ENCODE measurements at regions not wholly inside any gene's neighbourhood (a gene's known extent, or its start where the extent isn't known, plus 50 kb on each side); places are given as distances from the start of the nearest gene placed in this dataset.

DNA sequence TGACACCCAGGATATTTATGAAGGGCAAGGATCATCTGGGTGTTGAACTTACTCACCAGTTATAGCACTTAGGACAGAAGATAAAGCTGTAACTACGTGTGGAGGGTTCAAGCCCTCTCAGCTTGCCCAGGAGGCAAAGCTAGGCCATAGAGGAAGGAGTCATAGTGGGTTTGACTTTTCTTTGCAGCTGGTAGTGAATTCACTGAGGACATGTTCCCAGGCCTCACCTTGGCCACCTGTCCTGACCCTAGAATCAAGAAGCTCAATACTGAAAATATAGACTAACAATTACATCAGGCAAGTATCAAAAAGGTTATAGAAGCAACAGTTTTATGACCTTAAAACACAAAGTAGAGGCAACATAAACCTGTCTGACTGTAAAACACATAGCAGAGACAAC is 1207.7 kb downstream of the SLITRK1 start:
- Histone ChIP-seq H3K14ac (replicated peaks; ENCODE audit: low read depth, low read length) (no peak overlapping the region), H2AK9ac (replicated peaks; ENCODE audit: low read depth, low read length, poor library complexity) (no peak overlapping the region), H3K9ac (ENCODE audit: low read depth, low read length) (no peak overlapping the region), H4K5ac (ENCODE audit: low read depth, low read length) (no peak overlapping the region), H4K20me1 (ENCODE audit: insufficient read depth, low read length) (no peaks in the 10 kb centered on the region), H2AFZ (replicated peaks; ENCODE audit: low read length, poor library complexity) (no peak overlapping the region), H3K9me3 (ENCODE audit: control insufficient read depth, insufficient read depth, low read length) (no peaks in the 10 kb centered on the region), H3K4ac (ENCODE audit: low read depth, low read length) (no peak overlapping the region), H2BK20ac (ENCODE audit: low read depth, low read length) (no peak overlapping the region), H3K4me1 (ENCODE audit: control insufficient read depth, insufficient read depth, low read length) (no peaks in the 10 kb centered on the region), H3K4me3 (ENCODE audit: insufficient read depth, low read depth, low read length) (no peak overlapping the region), H3K18ac (ENCODE audit: low read depth, low read length) (no peak overlapping the region), H2BK5ac (ENCODE audit: low read depth, low read length, poor library complexity, severe bottlenecking) (no peak overlapping the region), H2AK5ac (ENCODE audit: low read depth, low read length) (no peak overlapping the region), H3K79me1 (ENCODE audit: low read depth in 1 of 2, low read length in 2 of 2) (no peaks in the 10 kb centered on the region), H3K27ac (ENCODE audit: insufficient read depth, low read length) (no peak overlapping the region), H2BK15ac (ENCODE audit: low read depth, low read length) (no peak overlapping the region), H4K8ac (ENCODE audit: low read depth in 2 of 2, low read length in 2 of 2) (no peak overlapping the region), H3K9me1 (ENCODE audit: insufficient read depth, low read length) (no peaks in the 10 kb centered on the region), H2BK120ac (ENCODE audit: low read depth, low read length) (no peak overlapping the region), H3K27me3 (ENCODE audit: control insufficient read depth, insufficient read depth, low read length) (no peaks in the 10 kb centered on the region), H3K4me2 (ENCODE audit: low read depth, low read length) (no peak overlapping the region), H3K56ac (ENCODE audit: extremely low read depth, insufficient read depth, low read length) (no peak overlapping the region), H4K91ac (ENCODE audit: insufficient read depth, low read depth, low read length) (no peak overlapping the region), H3K23ac (ENCODE audit: low read depth, low read length) (no peak overlapping the region), H3K36me3 (ENCODE audit: control insufficient read depth, insufficient read depth, low read length) (no peaks in the 10 kb centered on the region)
- in situ Hi-C loops (cut with MboI; ENCODE audit: low sequenced_read_pairs) (no loop called here), dilution Hi-C loops (cut with HindIII; ENCODE audit: low sequenced_read_pairs, unreplicated experiment) (no loop called here), intact Hi-C loops (cut with micrococcal nuclease) (no loop called here)
- TF ChIP-seq POLR2A (IDR thresholded peaks at IDR 0.05; ENCODE audit: low read depth, low read length), result no peak
- ATAC-seq (ENCODE audit: low read depth), result no peak
- DNase-seq, result no peak
- ChIA-PET CTCF (no interaction called here), POLR2A (ENCODE audit: unreplicated experiment) (no interaction called here)
- BruUV-seq (replicated peaks), result no TSS peak
- WGBS, 2 experiments (ENCODE audit: extremely low coverage in 2 of 2, insufficient read length in 1 of 2), result no CpG with 5 or more reads among the region's 1 CpG

Measured in IMR-90 (cell line).